ENCODE measurements at regions not wholly inside any gene's neighbourhood (a gene's known extent, or its start where the extent isn't known, plus 50 kb on each side); places are given as distances from the start of the nearest gene placed in this dataset.

GRCh38 chr1:81556968-81557367, 243.8 kb upstream of the ADGRL2 start:
- no peak for TF ChIP-seq CTCF (conservative IDR thresholded peaks at IDR 0.05; ENCODE audit: low read depth, low read length)
- no peak overlapping the region for H3K4me3 ChIP-seq (ENCODE audit: low read depth, low read length)
- no peak for DNase-seq (ENCODE audit: low read depth)

- no peak for TF ChIP-seq CTCF (conservative IDR thresholded peaks at IDR 0.05; ENCODE audit: low read depth, low read length)
- no peak for DNase-seq (ENCODE audit: low read depth)
- H3K4me3 ChIP-seq (ENCODE audit: low read depth, low read length), result no peak overlapping the region
These were observed 246.2 kb upstream of the ADGRL2 start for GRCh38 chr1:81554534-81554933.

GRCh38 chr1:81554108-81554507, 246.6 kb upstream of the ADGRL2 start:
- no peak for DNase-seq (ENCODE audit: low read depth)
- TF ChIP-seq CTCF (conservative IDR thresholded peaks at IDR 0.05; ENCODE audit: low read depth, low read length), result no peak

GRCh38 chr1:81553503-81553902, 247.2 kb upstream of the ADGRL2 start:
- no peak for TF ChIP-seq CTCF (conservative IDR thresholded peaks at IDR 0.05; ENCODE audit: low read depth, low read length)
- H3K4me3 ChIP-seq (ENCODE audit: low read depth, low read length), result no peak overlapping the region
- DNase-seq (ENCODE audit: low read depth), result no peak

More at GRCh38 chr1:81554108-81554507, 246.6 kb upstream of the ADGRL2 start:
- H3K4me3 ChIP-seq (ENCODE audit: low read depth, low read length), result no peak overlapping the region

GRCh38 chr1:81551946-81552345, 248.8 kb upstream of the ADGRL2 start:
- H3K4me3 ChIP-seq (ENCODE audit: low read depth, low read length), result no peak overlapping the region
- TF ChIP-seq CTCF (conservative IDR thresholded peaks at IDR 0.05; ENCODE audit: low read depth, low read length), result no peak
- DNase-seq (ENCODE audit: low read depth), result no peak

GRCh38 chr1:81550753-81551152, 250.0 kb upstream of the ADGRL2 start:
- no peak for DNase-seq (ENCODE audit: low read depth)
- TF ChIP-seq CTCF (conservative IDR thresholded peaks at IDR 0.05; ENCODE audit: low read depth, low read length), result no peak
- no peak overlapping the region for H3K4me3 ChIP-seq (ENCODE audit: low read depth, low read length)

GRCh38 chr1:81549588-81550127, 251.1 kb upstream of the ADGRL2 start:
- DNase-seq (ENCODE audit: low read depth), result no peak

More at GRCh38 chr1:81549588-81550127, 251.1 kb upstream of the ADGRL2 start:
- peak; percentile 69 for TF ChIP-seq CTCF (conservative IDR thresholded peaks at IDR 0.05; ENCODE audit: low read depth, low read length)
- no peak overlapping the region for H3K4me3 ChIP-seq (ENCODE audit: low read depth, low read length)

All from epithelial cell of proximal tubule (primary cell).